ENCODE measurements at regions not wholly inside any gene's neighbourhood (a gene's known extent, or its start where the extent isn't known, plus 50 kb on each side); places are given as distances from the start of the nearest gene placed in this dataset.

GRCh38 chr5:2696156-2696807 is 55.2 kb downstream of the IRX2 start:
- DNase-seq, result no peak

GRCh38 chr5:2695200-2695891 is 56.1 kb downstream of the IRX2 start:
- DNase-seq, result no peak

- no peak for DNase-seq
Measured at GRCh38 chr5:2691530-2691929, 59.9 kb downstream of the IRX2 start.

- DNase-seq, result no peak
Measured at GRCh38 chr5:2690293-2690692, 61.2 kb downstream of the IRX2 start.

GRCh38 chr5:2688586-2688985 is 62.9 kb downstream of the IRX2 start:
- no peak for DNase-seq

GRCh38 chr5:2687746-2688145 is 63.7 kb downstream of the IRX2 start:
- no peak for DNase-seq

GRCh38 chr5:2686321-2687124 is 65.0 kb downstream of the IRX2 start:
- no peak for DNase-seq

GRCh38 chr5:2685651-2686272 is 65.7 kb downstream of the IRX2 start:
- DNase-seq, result no peak

- no peak for DNase-seq
Measured at GRCh38 chr5:2684606-2685005, 66.9 kb downstream of the IRX2 start.

- no peak for DNase-seq
Measured at GRCh38 chr5:2683720-2684119, 67.8 kb downstream of the IRX2 start.

- no peak for DNase-seq
Measured at GRCh38 chr5:2681476-2681875, 70.0 kb downstream of the IRX2 start.

- no peak for DNase-seq
Measured at GRCh38 chr5:2680979-2681378, 70.5 kb downstream of the IRX2 start.

- no peak for DNase-seq
Measured at GRCh38 chr5:2677689-2678088, 73.8 kb downstream of the IRX2 start.

GRCh38 chr5:2675548-2675947 is 75.9 kb downstream of the IRX2 start:
- no peak for DNase-seq

- no peak for DNase-seq
Measured at GRCh38 chr5:2674456-2674855, 77.0 kb downstream of the IRX2 start.

- DNase-seq, result no peak
Measured at GRCh38 chr5:2670940-2671339, 80.5 kb downstream of the IRX2 start.

- DNase-seq, result no peak
Measured at GRCh38 chr5:2669913-2670312, 81.6 kb downstream of the IRX2 start.

GRCh38 chr5:2669259-2669658 is 82.2 kb downstream of the IRX2 start:
- no peak for DNase-seq

- no peak for DNase-seq
Measured at GRCh38 chr5:2666081-2666480, 85.4 kb downstream of the IRX2 start.

- DNase-seq, result no peak
Measured at GRCh38 chr5:2663489-2663888, 88.0 kb downstream of the IRX2 start.

GRCh38 chr5:2660315-2660714 is 91.2 kb downstream of the IRX2 start:
- no peak for DNase-seq

- no peak for DNase-seq
Measured at GRCh38 chr5:2658881-2659470, 92.5 kb downstream of the IRX2 start.

- DNase-seq, result no peak
Measured at GRCh38 chr5:2658447-2658846, 93.0 kb downstream of the IRX2 start.

Data from activated CD8-positive, alpha-beta memory T cell treated with anti-CD3 and anti-CD28 coated beads for 24 hours (primary cell).